Loucy (cell line): ENCODE measurements at regions not wholly inside any gene's neighbourhood (a gene's known extent, or its start where the extent isn't known, plus 50 kb on each side); places are given as distances from the start of the nearest gene placed in this dataset.
"Not testable (repeated sequence)": the region's sequence is repeated elsewhere in the genome, so short reads cannot be mapped to it uniquely, and the experiment has no call there.

Experiments
- CTCF ChIP-seq: fragments of 200-600 bp; sonication (generic); conservative IDR thresholded peaks from 2 replicates; pipeline ENCODE4 v1.5.1; 2014; ENCODE audit warnings: mild to moderate bottlenecking, antibody characterized with exemption, low read length
- EZH2phosphoT487 ChIP-seq: fragments of 200-600 bp; IDR thresholded peaks from 2 replicates; pipeline ENCODE4 v1.6.1; 2018; ENCODE audit warnings: antibody characterized with exemption, mild to moderate bottlenecking, moderate library complexity, borderline replicate concordance

- not testable (repeated sequence) for TF ChIP-seq CTCF, EZH2phosphoT487
These were observed 67.8 kb downstream of the GOLGA6L22 start for GRCh38 chr15:22526537-22526936.
